HepG2 (cell line): ENCODE measurements at regions not wholly inside any gene's neighbourhood (a gene's known extent, or its start where the extent isn't known, plus 50 kb on each side); places are given as distances from the start of the nearest gene placed in this dataset.

Source experiments
- ATAC-seq: fragments of 200-7000 bp; cut with Tn5 transposase; 3 replicates; pipeline ENCODE4 v1.9.1; 2020; ENCODE audit warnings: mild to moderate bottlenecking, moderate library complexity
- BruUV-seq: library from RNA; stranded (reverse); fragments of 400-500 nt; replicated peaks from 2 replicates; lab custom pipeline; 2021; lab: Mats Ljungman, UMichigan
- CTCF ChIA-PET: fragments of 300-600 bp; formaldehyde crosslinking; extraction: SDS; loops from one replicate; lab custom pipeline; 2021; ENCODE audit warnings: low total read pairs, inconsistent platforms, low intra/inter-chr PET ratio; lab: Yijun Ruan, JAX
- POLR2A ChIA-PET: fragments of 350-600 bp; sonication (Branson Sonifier 250); formaldehyde crosslinking; loops from one replicate; lab custom pipeline; 2020; ENCODE audit warnings: antibody characterized with exemption, inconsistent platforms; lab: Yijun Ruan, JAX
- DNase-seq: peaks from one replicate; pipeline ENCODE4 v3.0.0-alpha.2; 2015; ENCODE audit warnings: low spot score
- FAIRE-seq: peaks from 3 replicates; lab custom pipeline; 2011; peaks lifted over from hg19 to GRCh38; lab: Jason Lieb, UNC
- H2AFZ ChIP-seq: one replicate; pipeline ENCODE4 v1.6.1; 2011; ENCODE audit warnings: low read length, inconsistent platforms
- H3K27ac ChIP-seq: fragments of 300-600 bp; 3 replicates; pipeline ENCODE4 v1.8.0; 2011; ENCODE audit warnings: mixed run types, mild to moderate bottlenecking, mixed read lengths, low read length, inconsistent platforms; ENCODE audit not compliant: insufficient read depth; ENCODE audit errors: extremely low read length
- H3K27me3 ChIP-seq, 2 experiments: fragments of 200-600 bp in 1 of 2; 2 replicates in 1 of 2; 3 replicates in 1 of 2; pipeline versions ENCODE4 v1.6.0 to v1.8.0; 2011; ENCODE audit warnings: low read length in 2 of 2, mild to moderate bottlenecking in 2 of 2, moderate library complexity in 2 of 2, inconsistent platforms in 1 of 2; ENCODE audit not compliant: insufficient read depth in 2 of 2, control insufficient read depth in 1 of 2
- H3K36me3 ChIP-seq, 2 experiments: fragments of 200-600 bp in 1 of 2; replicated peaks in 1 of 2; 2 replicates in 1 of 2; 3 replicates in 1 of 2; pipeline versions ENCODE4 v1.5.1 to v1.8.0; 2011; ENCODE audit warnings: low read length in 2 of 2, inconsistent platforms in 1 of 2; ENCODE audit not compliant: insufficient read depth in 2 of 2, control insufficient read depth in 1 of 2
- H3K4me1 ChIP-seq: 2 replicates; pipeline ENCODE4 v1.5.1; 2012; ENCODE audit warnings: low read length, inconsistent platforms; ENCODE audit not compliant: insufficient read depth
- H3K4me2 ChIP-seq: 2 replicates; pipeline ENCODE4 v1.6.0; 2011; ENCODE audit warnings: low read depth, low read length, inconsistent platforms
- H3K4me3 ChIP-seq, 3 experiments: fragments of 200-600 bp in 1 of 3; sonication (generic), shearing (Covaris generic) in 1 of 3; replicated peaks in 1 of 3; 2 replicates each; pipeline ENCODE4 v1.5.1; 2011 to 2016; ENCODE audit warnings: low read length in 3 of 3, inconsistent platforms in 2 of 3, low read depth in 2 of 3, mild to moderate bottlenecking in 2 of 3, control low read depth in 1 of 3, mixed read lengths in 1 of 3; ENCODE audit not compliant: insufficient read depth in 1 of 3
- H3K79me2 ChIP-seq: one replicate; pipeline ENCODE4 v1.6.1; 2011; ENCODE audit warnings: low read length, inconsistent platforms; ENCODE audit not compliant: insufficient read depth
- H3K9ac ChIP-seq: 2 replicates; pipeline ENCODE4 v1.6.0; 2011; ENCODE audit warnings: mild to moderate bottlenecking, low read depth, low read length, inconsistent platforms; ENCODE audit not compliant: insufficient read depth
- H3K9me3 ChIP-seq: 2 replicates; pipeline ENCODE4 v1.5.1; 2012; ENCODE audit warnings: mild to moderate bottlenecking, low read length
- H4K20me1 ChIP-seq: 2 replicates; pipeline ENCODE4 v1.6.0; 2011; ENCODE audit warnings: inconsistent platforms, mild to moderate bottlenecking, low read length, moderate library complexity; ENCODE audit not compliant: insufficient read depth
- CAMTA2 ChIP-seq: sonication (generic); formaldehyde crosslinking; IDR thresholded peaks from 2 replicates; pipeline ENCODE4 v1.4.0; 2020; ENCODE audit warnings: mild to moderate bottlenecking, missing genetic modification reagents, borderline replicate concordance
- CBX5 ChIP-seq: sonication (generic); formaldehyde crosslinking; IDR thresholded peaks from 2 replicates; pipeline ENCODE4 v1.4.0; 2020; ENCODE audit warnings: missing genetic modification reagents, borderline replicate concordance
- CENPBD1 ChIP-seq: sonication (generic); formaldehyde crosslinking; IDR thresholded peaks from 2 replicates; pipeline ENCODE4 v1.8.0; 2022; ENCODE audit warnings: missing genetic modification reagents, low read depth, mild to moderate bottlenecking, borderline replicate concordance
- ELF3 ChIP-seq: IDR thresholded peaks from 2 replicates; pipeline ENCODE4 v1.6.1; 2016; ENCODE audit warnings: missing genetic modification reagents, missing compliant biosample characterization
- ETV5 ChIP-seq: IDR thresholded peaks from 2 replicates; pipeline ENCODE4 v1.6.1; 2018; ENCODE audit warnings: missing biosample characterization, missing genetic modification reagents, inconsistent platforms, borderline replicate concordance
- KMT2B ChIP-seq: IDR thresholded peaks from 2 replicates; pipeline ENCODE4 v1.6.1; 2016; ENCODE audit warnings: missing genetic modification reagents, missing compliant biosample characterization
- MAX ChIP-seq: IDR thresholded peaks from 2 replicates; pipeline ENCODE4 v1.6.1; 2012; ENCODE audit warnings: inconsistent platforms
- MNT ChIP-seq: fragments of 450-650 bp; IDR thresholded peaks from 2 replicates; pipeline ENCODE4 v1.6.1; 2016
- NFE2 ChIP-seq: sonication (generic); formaldehyde crosslinking; IDR thresholded peaks from 2 replicates; pipeline ENCODE4 v1.4.0; 2020; ENCODE audit warnings: missing genetic modification reagents
- NONO ChIP-seq, 2 experiments: fragments of 450-650 bp in 1 of 2; sonication (generic) in 1 of 2; formaldehyde crosslinking in 1 of 2; IDR thresholded peaks in 1 of 2; conservative IDR thresholded peaks in 1 of 2; 2 replicates each; pipeline versions ENCODE4 v1.6.1 to v1.8.0; 2017 to 2022; ENCODE audit warnings: mild to moderate bottlenecking in 1 of 2, missing genetic modification reagents in 1 of 2, moderate library complexity in 1 of 2
- RNF219 ChIP-seq: sonication (generic); formaldehyde crosslinking; IDR thresholded peaks from 2 replicates; pipeline ENCODE4 v1.5.0; 2020; ENCODE audit warnings: mild to moderate bottlenecking, missing genetic modification reagents
- SNRNP70 ChIP-seq: fragments of 200-400 bp; formaldehyde crosslinking; IDR thresholded peaks from 2 replicates; pipeline ENCODE4 v1.6.1; 2017; ENCODE audit warnings: mild to moderate bottlenecking, low read depth, low read length, moderate library complexity
- TAF1 ChIP-seq: sonication (generic); formaldehyde crosslinking; IDR thresholded peaks from 2 replicates; pipeline ENCODE4 v1.4.0; 2020; ENCODE audit warnings: missing genetic modification reagents
- TEAD3 ChIP-seq: optimal IDR thresholded peaks from 2 replicates; pipeline ENCODE3; 2016; ENCODE audit warnings: borderline replicate concordance
- THRA ChIP-seq: sonication (generic); formaldehyde crosslinking; IDR thresholded peaks from 2 replicates; pipeline ENCODE4 v1.4.0; 2020; ENCODE audit warnings: missing genetic modification reagents, borderline replicate concordance
- ZNF503 ChIP-seq: sonication (generic); formaldehyde crosslinking; IDR thresholded peaks from 2 replicates; pipeline ENCODE4 v1.4.0; 2020; ENCODE audit warnings: missing genetic modification reagents
- ZNF616 ChIP-seq: sonication (generic); formaldehyde crosslinking; IDR thresholded peaks from 2 replicates; pipeline ENCODE4 v1.5.0; 2020; ENCODE audit warnings: low read depth, mild to moderate bottlenecking, missing genetic modification reagents
- ZNF883 ChIP-seq: sonication (generic); formaldehyde crosslinking; IDR thresholded peaks from 2 replicates; pipeline ENCODE4 v1.5.1; 2020; ENCODE audit warnings: mild to moderate bottlenecking, missing genetic modification reagents; ENCODE audit errors: not compliant biosample characterization
- WGBS: methylation state at CpG from one replicate; pipeline ENCODE4 v1.1.6; 2017; ENCODE audit warnings: low lambda C conversion rate; 5-methylcytosine and 5-hydroxymethylcytosine counted together
- in situ Hi-C: cut with HindIII; loops from 2 replicates; pipeline ENCODE4 v1.10.0; 2017; ENCODE audit warnings: low pct_unique_long_range_greater_than_20kb; ENCODE audit not compliant: extremely low pct_ligation_motif_present
- intact Hi-C: fragments of 100-400 bp; cut with micrococcal nuclease; formaldehyde crosslinking; loops from one replicate; pipeline ENCODE4 v1.10.0; 2022; ENCODE audit not compliant: unreplicated experiment

- Histone ChIP-seq H3K27me3 (no peaks in the 10 kb centered on the region), H4K20me1 (no peaks in the 10 kb centered on the region), H3K4me1 (no peaks in the 10 kb centered on the region), H2AFZ (no peak overlapping the region), H3K9me3 (0 out of 2 replicates have a peak, but pooled peaks cover 11% of the 10 kb centered on the region), H3K27ac (no peak overlapping the region), H3K4me2 (no peak overlapping the region), H3K36me3 (no peaks in the 10 kb centered on the region), H3K9ac (no peak overlapping the region), H3K4me3 (no peak overlapping the region), H3K79me2 (no peaks in the 10 kb centered on the region)
- no TSS peak for BruUV-seq
- in situ Hi-C loops: no loop called here
- CTCF ChIA-PET: no interaction called here
- intact Hi-C loops: no loop called here
- WGBS: 0% methylated on average over 1 of the region's 1 CpG
- FAIRE-seq: no peak
- DNase-seq: no peak
- ATAC-seq: no peak
- POLR2A ChIA-PET: no interaction called here
- TF ChIP-seq ZNF503: no peak
- TF ChIP-seq ETV5 (CRISPR knock-in tag): no peak
- no peak for TF ChIP-seq NFE2 (CRISPR knock-in tag)
- TF ChIP-seq ELF3 (CRISPR knock-in tag): no peak
- TF ChIP-seq MAX: no peak
- no peak for TF ChIP-seq NONO (IDR thresholded peaks at IDR 0.05)
- no peak for TF ChIP-seq NONO (CRISPR knock-in tag; conservative IDR thresholded peaks at IDR 0.05)
- no peak for TF ChIP-seq TAF1 (CRISPR knock-in tag)
- no peak for TF ChIP-seq CENPBD1 (CRISPR knock-in tag)
- TF ChIP-seq SNRNP70: no peak
- no peak for TF ChIP-seq CAMTA2 (CRISPR knock-in tag)
- no peak for TF ChIP-seq THRA (CRISPR knock-in tag)
- no peak for TF ChIP-seq KMT2B (CRISPR knock-in tag)
- TF ChIP-seq TEAD3 (CRISPR knock-in tag): no peak
- TF ChIP-seq ZNF883 (CRISPR knock-in tag): no peak
- TF ChIP-seq MNT: no peak
- TF ChIP-seq ZNF616 (CRISPR knock-in tag): no peak
- no peak for TF ChIP-seq RNF219
- no peak for TF ChIP-seq CBX5 (CRISPR knock-in tag)
Measured at GRCh38 chr7:41252551-41252950, 450.3 kb downstream of the INHBA start.
